Loucy (cell line): ENCODE measurements at regions not wholly inside any gene's neighbourhood (a gene's known extent, or its start where the extent isn't known, plus 50 kb on each side); places are given as distances from the start of the nearest gene placed in this dataset.

Source experiments
- H2AFZ ChIP-seq: fragments of 200-600 bp; sonication (generic); 2 replicates; pipeline ENCODE4 v1.6.0; 2016; ENCODE audit warnings: antibody characterized with exemption, mild to moderate bottlenecking, low read length, moderate library complexity
- H3F3A ChIP-seq: fragments of 200-600 bp; 2 replicates; pipeline ENCODE4 v1.6.0; 2016; ENCODE audit warnings: antibody characterized with exemption, low read depth, mild to moderate bottlenecking
- H3K27me3 ChIP-seq: fragments of 200-600 bp; sonication (generic); 2 replicates; pipeline ENCODE4 v1.6.1; 2014; ENCODE audit warnings: low read length, mild to moderate bottlenecking; ENCODE audit not compliant: insufficient read depth, poor library complexity, severe bottlenecking
- H3K36me3 ChIP-seq: fragments of 200-600 bp; sonication (generic); 2 replicates; pipeline ENCODE4 v1.6.1; 2016; ENCODE audit warnings: low read length; ENCODE audit not compliant: insufficient read depth
- H3K4me1 ChIP-seq: fragments of 200-600 bp; sonication (generic); 2 replicates; pipeline ENCODE4 v1.5.1; 2014; ENCODE audit warnings: low read length, mild to moderate bottlenecking; ENCODE audit not compliant: insufficient read depth, poor library complexity, severe bottlenecking
- H3K4me2 ChIP-seq: fragments of 200-600 bp; sonication (generic); 2 replicates; pipeline ENCODE4 v1.6.0; 2014; ENCODE audit warnings: antibody characterized with exemption, low read length, low read depth, mild to moderate bottlenecking; ENCODE audit not compliant: poor library complexity, severe bottlenecking
- H3K4me3 ChIP-seq: fragments of 200-600 bp; sonication (generic); 2 replicates; pipeline ENCODE4 v1.5.1; 2014; ENCODE audit warnings: low read length, mild to moderate bottlenecking, mixed read lengths; ENCODE audit not compliant: poor library complexity, severe bottlenecking
- H3K79me2 ChIP-seq: fragments of 200-600 bp; sonication (generic); 2 replicates; pipeline ENCODE4 v1.6.1; 2014; ENCODE audit warnings: low read length; ENCODE audit not compliant: insufficient read depth
- H3K9ac ChIP-seq: fragments of 200-600 bp; sonication (generic); 2 replicates; pipeline ENCODE4 v1.6.0; 2014; ENCODE audit warnings: mild to moderate bottlenecking, low read depth, low read length, moderate library complexity; ENCODE audit not compliant: poor library complexity, severe bottlenecking
- H3K9me2 ChIP-seq: fragments of 200-600 bp; sonication (generic); replicated peaks from 2 replicates; pipeline ENCODE4 v1.6.1; 2016; ENCODE audit warnings: low read depth, low read length, mixed read lengths
- H3K9me3 ChIP-seq: fragments of 200-600 bp; sonication (generic); 2 replicates; pipeline ENCODE4 v1.6.1; 2014; ENCODE audit warnings: mild to moderate bottlenecking, antibody characterized with exemption, low read length, low read depth; ENCODE audit not compliant: insufficient read depth
- H4K20me1 ChIP-seq: fragments of 200-600 bp; sonication (generic); 2 replicates; pipeline ENCODE4 v1.6.0; 2014; ENCODE audit warnings: antibody characterized with exemption, low read length, mild to moderate bottlenecking; ENCODE audit not compliant: insufficient read depth, poor library complexity, severe bottlenecking
- CTCF ChIP-seq: fragments of 200-600 bp; sonication (generic); conservative IDR thresholded peaks from 2 replicates; pipeline ENCODE4 v1.5.1; 2014; ENCODE audit warnings: mild to moderate bottlenecking, antibody characterized with exemption, low read length
- EZH2phosphoT487 ChIP-seq: fragments of 200-600 bp; IDR thresholded peaks from 2 replicates; pipeline ENCODE4 v1.6.1; 2018; ENCODE audit warnings: antibody characterized with exemption, mild to moderate bottlenecking, moderate library complexity, borderline replicate concordance

- H3K4me1 ChIP-seq = no peaks in the 10 kb centered on the region
- H3K36me3 ChIP-seq = no peaks in the 10 kb centered on the region
- no peak overlapping the region for H3K4me2 ChIP-seq
- no peaks in the 10 kb centered on the region for H3K79me2 ChIP-seq
- no peak overlapping the region for H3K9ac ChIP-seq
- H3F3A ChIP-seq = no peaks in the 10 kb centered on the region
- H4K20me1 ChIP-seq = no peaks in the 10 kb centered on the region
- no peaks in the 10 kb centered on the region for H3K9me3 ChIP-seq
- H3K9me2 ChIP-seq = no peaks in the 10 kb centered on the region
- TF ChIP-seq CTCF (no peak), EZH2phosphoT487 (no peak)
- H3K4me3 ChIP-seq = no peak overlapping the region
- no peak overlapping the region for H2AFZ ChIP-seq
- no peaks in the 10 kb centered on the region for H3K27me3 ChIP-seq
Measured at GRCh38 chr10:4018054-4018511, 233.1 kb upstream of the KLF6 start.

GRCh38 chr10:4017336-4017735, 232.3 kb upstream of the KLF6 start:
- no peaks in the 10 kb centered on the region for H4K20me1 ChIP-seq
- H3K36me3 ChIP-seq = no peaks in the 10 kb centered on the region
- no peaks in the 10 kb centered on the region for H3K79me2 ChIP-seq

GRCh38 chr10:4016214-4016740, 231.3 kb upstream of the KLF6 start:
- no peaks in the 10 kb centered on the region for H3K9me2 ChIP-seq

More at GRCh38 chr10:4017336-4017735, 232.3 kb upstream of the KLF6 start:
- no peaks in the 10 kb centered on the region for H3K4me1 ChIP-seq
- TF ChIP-seq EZH2phosphoT487 (no peak), CTCF (no peak)
- no peak overlapping the region for H3K4me2 ChIP-seq
- H3K9ac ChIP-seq = no peak overlapping the region
- no peaks in the 10 kb centered on the region for H3F3A ChIP-seq
- H3K27me3 ChIP-seq = no peaks in the 10 kb centered on the region
- H3K9me3 ChIP-seq = no peaks in the 10 kb centered on the region
- no peaks in the 10 kb centered on the region for H3K9me2 ChIP-seq
- H3K4me3 ChIP-seq = no peak overlapping the region
- no peak overlapping the region for H2AFZ ChIP-seq

More at GRCh38 chr10:4016214-4016740, 231.3 kb upstream of the KLF6 start:
- no peaks in the 10 kb centered on the region for H3K36me3 ChIP-seq
- TF ChIP-seq EZH2phosphoT487 = no peak
- TF ChIP-seq CTCF = no peak
- H3K79me2 ChIP-seq = no peaks in the 10 kb centered on the region
- H3K27me3 ChIP-seq = no peaks in the 10 kb centered on the region
- no peak overlapping the region for H3K4me3 ChIP-seq
- no peak overlapping the region for H2AFZ ChIP-seq
- H3K9me3 ChIP-seq = no peaks in the 10 kb centered on the region
- H3K9ac ChIP-seq = no peak overlapping the region
- no peaks in the 10 kb centered on the region for H3F3A ChIP-seq
- H3K4me1 ChIP-seq = no peaks in the 10 kb centered on the region
- no peaks in the 10 kb centered on the region for H4K20me1 ChIP-seq
- H3K4me2 ChIP-seq = no peak overlapping the region
